ENCODE measurements at regions not wholly inside any gene's neighbourhood (a gene's known extent, or its start where the extent isn't known, plus 50 kb on each side); places are given as distances from the start of the nearest gene placed in this dataset.

GRCh38 chr2:201962774-201963562 lies 70.7 kb upstream of the FZD7 start:
- no peaks in the 10 kb centered on the region for H3K4me1 Mint-ChIP-seq (ENCODE audit: low read depth)
- H3K27ac Mint-ChIP-seq = no peak overlapping the region
- H3K9me3 Mint-ChIP-seq = no peaks in the 10 kb centered on the region
- H3K4me3 Mint-ChIP-seq = no peak overlapping the region
- H3K27me3 Mint-ChIP-seq (ENCODE audit: low read depth) = peaks cover 4% of the 10 kb centered on the region
- no peaks in the 10 kb centered on the region for H3K36me3 Mint-ChIP-seq (ENCODE audit: low read depth)

GRCh38 chr2:201964011-201964410 lies 69.6 kb upstream of the FZD7 start:
- Mint-ChIP-seq H3K9me3 (no peaks in the 10 kb centered on the region), H3K36me3 (ENCODE audit: low read depth) (no peaks in the 10 kb centered on the region), H3K27me3 (ENCODE audit: low read depth) (peaks cover 4% of the 10 kb centered on the region), H3K27ac (no peak overlapping the region), H3K4me1 (ENCODE audit: low read depth) (no peaks in the 10 kb centered on the region), H3K4me3 (no peak overlapping the region)

GRCh38 chr2:201964631-201965206 lies 68.9 kb upstream of the FZD7 start:
- H3K4me3 Mint-ChIP-seq = no peak overlapping the region
- no peaks in the 10 kb centered on the region for H3K4me1 Mint-ChIP-seq (ENCODE audit: low read depth)
- H3K27me3 Mint-ChIP-seq (ENCODE audit: low read depth) = peaks cover 4% of the 10 kb centered on the region
- H3K27ac Mint-ChIP-seq = peak overlapping the region; percentile 39
- H3K36me3 Mint-ChIP-seq (ENCODE audit: low read depth) = no peaks in the 10 kb centered on the region
- no peaks in the 10 kb centered on the region for H3K9me3 Mint-ChIP-seq

GRCh38 chr2:201965550-201965949 lies 68.1 kb upstream of the FZD7 start:
- H3K4me1 Mint-ChIP-seq (ENCODE audit: low read depth) = no peaks in the 10 kb centered on the region
- no peaks in the 10 kb centered on the region for H3K9me3 Mint-ChIP-seq
- peaks cover 4% of the 10 kb centered on the region for H3K27me3 Mint-ChIP-seq (ENCODE audit: low read depth)
- H3K4me3 Mint-ChIP-seq = no peak overlapping the region
- H3K36me3 Mint-ChIP-seq (ENCODE audit: low read depth) = no peaks in the 10 kb centered on the region
- no peak overlapping the region for H3K27ac Mint-ChIP-seq

- H3K27ac Mint-ChIP-seq = no peak overlapping the region
- H3K9me3 Mint-ChIP-seq = no peaks in the 10 kb centered on the region
- no peaks in the 10 kb centered on the region for H3K4me1 Mint-ChIP-seq (ENCODE audit: low read depth)
- H3K36me3 Mint-ChIP-seq (ENCODE audit: low read depth) = no peaks in the 10 kb centered on the region
- no peak overlapping the region for H3K4me3 Mint-ChIP-seq
- no peaks in the 10 kb centered on the region for H3K27me3 Mint-ChIP-seq (ENCODE audit: low read depth)
Observed at GRCh38 chr2:201966691-201967438, 66.8 kb upstream of the FZD7 start.

GRCh38 chr2:201968050-201968449 lies 65.6 kb upstream of the FZD7 start:
- Mint-ChIP-seq H3K27ac (no peak overlapping the region), H3K36me3 (ENCODE audit: low read depth) (no peaks in the 10 kb centered on the region), H3K4me3 (no peak overlapping the region), H3K9me3 (no peaks in the 10 kb centered on the region), H3K4me1 (ENCODE audit: low read depth) (no peaks in the 10 kb centered on the region), H3K27me3 (ENCODE audit: low read depth) (no peaks in the 10 kb centered on the region)

- Mint-ChIP-seq H3K4me3 (no peak overlapping the region), H3K27ac (no peak overlapping the region), H3K4me1 (ENCODE audit: low read depth) (no peaks in the 10 kb centered on the region), H3K9me3 (no peaks in the 10 kb centered on the region), H3K36me3 (ENCODE audit: low read depth) (no peaks in the 10 kb centered on the region), H3K27me3 (ENCODE audit: low read depth) (no peaks in the 10 kb centered on the region)
Observed at GRCh38 chr2:201968476-201968875, 65.2 kb upstream of the FZD7 start.

GRCh38 chr2:201969241-201969937 lies 64.3 kb upstream of the FZD7 start:
- Mint-ChIP-seq H3K27me3 (ENCODE audit: low read depth) (no peaks in the 10 kb centered on the region), H3K27ac (no peak overlapping the region), H3K4me1 (ENCODE audit: low read depth) (no peaks in the 10 kb centered on the region), H3K9me3 (no peaks in the 10 kb centered on the region), H3K36me3 (ENCODE audit: low read depth) (no peaks in the 10 kb centered on the region), H3K4me3 (no peak overlapping the region)

GRCh38 chr2:201969938-201970785 lies 63.5 kb upstream of the FZD7 start:
- Mint-ChIP-seq H3K4me3 (no peak overlapping the region), H3K9me3 (no peaks in the 10 kb centered on the region), H3K27me3 (ENCODE audit: low read depth) (no peaks in the 10 kb centered on the region), H3K4me1 (ENCODE audit: low read depth) (no peaks in the 10 kb centered on the region), H3K36me3 (ENCODE audit: low read depth) (no peaks in the 10 kb centered on the region), H3K27ac (no peak overlapping the region)

GRCh38 chr2:201970786-201971108 lies 62.9 kb upstream of the FZD7 start:
- H3K9me3 Mint-ChIP-seq = no peaks in the 10 kb centered on the region
- no peaks in the 10 kb centered on the region for H3K27me3 Mint-ChIP-seq (ENCODE audit: low read depth)
- H3K4me1 Mint-ChIP-seq (ENCODE audit: low read depth) = no peaks in the 10 kb centered on the region
- no peak overlapping the region for H3K27ac Mint-ChIP-seq
- no peaks in the 10 kb centered on the region for H3K36me3 Mint-ChIP-seq (ENCODE audit: low read depth)
- no peak overlapping the region for H3K4me3 Mint-ChIP-seq

- H3K9me3 Mint-ChIP-seq = no peaks in the 10 kb centered on the region
- H3K36me3 Mint-ChIP-seq (ENCODE audit: low read depth) = no peaks in the 10 kb centered on the region
- no peaks in the 10 kb centered on the region for H3K4me1 Mint-ChIP-seq (ENCODE audit: low read depth)
- H3K27ac Mint-ChIP-seq = no peak overlapping the region
- peaks cover 5% of the 10 kb centered on the region for H3K27me3 Mint-ChIP-seq (ENCODE audit: low read depth)
- no peak overlapping the region for H3K4me3 Mint-ChIP-seq
Observed at GRCh38 chr2:201971531-201972228, 62.0 kb upstream of the FZD7 start.

- no peaks in the 10 kb centered on the region for H3K36me3 Mint-ChIP-seq (ENCODE audit: low read depth)
- H3K4me1 Mint-ChIP-seq (ENCODE audit: low read depth) = no peaks in the 10 kb centered on the region
- H3K4me3 Mint-ChIP-seq = no peak overlapping the region
- peaks cover 5% of the 10 kb centered on the region for H3K27me3 Mint-ChIP-seq (ENCODE audit: low read depth)
- no peaks in the 10 kb centered on the region for H3K9me3 Mint-ChIP-seq
- no peak overlapping the region for H3K27ac Mint-ChIP-seq
Observed at GRCh38 chr2:201972621-201973255, 60.9 kb upstream of the FZD7 start.

GRCh38 chr2:201973305-201973928 lies 60.2 kb upstream of the FZD7 start:
- Mint-ChIP-seq H3K9me3 (no peaks in the 10 kb centered on the region), H3K27me3 (ENCODE audit: low read depth) (peaks cover 5% of the 10 kb centered on the region), H3K4me3 (no peak overlapping the region), H3K36me3 (ENCODE audit: low read depth) (no peaks in the 10 kb centered on the region), H3K4me1 (ENCODE audit: low read depth) (no peaks in the 10 kb centered on the region), H3K27ac (no peak overlapping the region)
